GM23338 (cell line): ENCODE measurements at regions not wholly inside any gene's neighbourhood (a gene's known extent, or its start where the extent isn't known, plus 50 kb on each side); places are given as distances from the start of the nearest gene placed in this dataset.

ENCODE experiments used
- CTCF ChIP-seq, 2 experiments: fragments of 200-600 bp in 1 of 2; sonication (generic) in 1 of 2; conservative IDR thresholded peaks; 2 replicates each; pipeline versions ENCODE4 v1.5.1 to v1.6.1; 2016 to 2017; ENCODE audit warnings: antibody characterized with exemption in 2 of 2, low read depth in 2 of 2, mild to moderate bottlenecking in 2 of 2, moderate library complexity in 1 of 2
- POLR2AphosphoS5 ChIP-seq: IDR thresholded peaks from 2 replicates; pipeline ENCODE4 v1.6.1; 2016; ENCODE audit warnings: antibody characterized with exemption, low read depth
- REST ChIP-seq: IDR thresholded peaks from one replicate; pipeline ENCODE4 v1.6.1; 2018; ENCODE audit warnings: antibody characterized with exemption; ENCODE audit not compliant: unreplicated experiment

GRCh38 chr2:223464071-223464470 lies 138.1 kb downstream of the SCG2 start:
- TF ChIP-seq CTCF (conservative IDR thresholded peaks at IDR 0.05; ENCODE audit: low read depth in 2 of 2) (no peak), POLR2AphosphoS5 (no peak), REST (no peak)
